BJ (cell line): ENCODE measurements at regions not wholly inside any gene's neighbourhood (a gene's known extent, or its start where the extent isn't known, plus 50 kb on each side); places are given as distances from the start of the nearest gene placed in this dataset.

ENCODE experiments used
- CTCF ChIA-PET: fragments of 350-600 bp; formaldehyde crosslinking; extraction: SDS; loops from one replicate; lab custom pipeline; 2021; ENCODE audit warnings: antibody characterized with exemption, inconsistent platforms; lab: Yijun Ruan, JAX
- POLR2A ChIA-PET: fragments of 300-600 bp; sonication (Branson Sonifier 250); formaldehyde crosslinking; extraction: SDS; loops from one replicate; lab custom pipeline; 2021; ENCODE audit warnings: antibody characterized with exemption; lab: Charles Lee
- DNase-seq: peaks from one replicate; pipeline ENCODE4 v3.0.0-alpha.2; 2011; ENCODE audit warnings: low read depth
- H3K27me3 ChIP-seq: 2 replicates; pipeline ENCODE4 v1.6.0; 2011; ENCODE audit warnings: low read length; ENCODE audit not compliant: control insufficient read depth, insufficient read depth
- H3K36me3 ChIP-seq: 2 replicates; pipeline ENCODE4 v1.5.1; 2011; ENCODE audit warnings: low read length; ENCODE audit not compliant: control insufficient read depth, insufficient read depth
- H3K4me3 ChIP-seq: 2 replicates; pipeline ENCODE4 v1.5.1; 2011; ENCODE audit warnings: low read depth, mild to moderate bottlenecking, control low read depth, low read length
- CTCF ChIP-seq: IDR thresholded peaks from 2 replicates; pipeline ENCODE4 v1.5.1; 2011; ENCODE audit warnings: low read depth, mild to moderate bottlenecking, control low read depth, inconsistent platforms, low read length, moderate library complexity; ENCODE audit not compliant: insufficient read depth

- ChIA-PET POLR2A (no interaction called here), CTCF (interaction anchor here (1.0 kb wide), 1 partner anchor 60 kb away, joined by 4 read pairs; no protein-coding TSS in a partner anchor)
- no peaks in the 10 kb centered on the region for H3K36me3 ChIP-seq
- H3K27me3 ChIP-seq = no peaks in the 10 kb centered on the region
- no peak for TF ChIP-seq CTCF
- DNase-seq = peak; percentile 59
- H3K4me3 ChIP-seq = no peak overlapping the region
Measured at GRCh38 chr3:153350420-153350819, 188.4 kb downstream of the RAP2B start.

- TF ChIP-seq CTCF = no peak
- no peak for DNase-seq
- POLR2A ChIA-PET = no interaction called here
- H3K36me3 ChIP-seq = no peaks in the 10 kb centered on the region
- CTCF ChIA-PET = interaction anchor here (0.7 to 1.4 kb wide), 3 partner anchors 11 to 26 kb away, joined by 3 to 4 read pairs (median 4); no protein-coding TSS in a partner anchor
- no peaks in the 10 kb centered on the region for H3K27me3 ChIP-seq
- H3K4me3 ChIP-seq = no peak overlapping the region
Measured at GRCh38 chr3:153354641-153355040, 192.6 kb downstream of the RAP2B start.

- Histone ChIP-seq H3K27me3 (no peaks in the 10 kb centered on the region), H3K4me3 (no peak overlapping the region), H3K36me3 (no peaks in the 10 kb centered on the region)
- CTCF ChIA-PET = interaction anchor here (1.1 to 1.4 kb wide), 2 partner anchors 11 to 25 kb away, joined by 4 read pairs; no protein-coding TSS in a partner anchor
- DNase-seq = no peak
- POLR2A ChIA-PET = interaction anchor here (0.5 kb wide), 1 partner anchor 11 kb away, joined by 10 read pairs; no protein-coding TSS in a partner anchor
- TF ChIP-seq CTCF = no peak
Measured at GRCh38 chr3:153355559-153355958, 193.5 kb downstream of the RAP2B start.

- DNase-seq = no peak
- Histone ChIP-seq H3K36me3 (no peaks in the 10 kb centered on the region), H3K27me3 (no peaks in the 10 kb centered on the region), H3K4me3 (no peak overlapping the region)
- POLR2A ChIA-PET = no interaction called here
- CTCF ChIA-PET = no interaction called here
- no peak for TF ChIP-seq CTCF
Measured at GRCh38 chr3:153356908-153357307, 194.9 kb downstream of the RAP2B start.

GRCh38 chr3:153357436-153357835, 195.4 kb downstream of the RAP2B start:
- TF ChIP-seq CTCF = no peak
- no peak for DNase-seq
- Histone ChIP-seq H3K36me3 (no peaks in the 10 kb centered on the region), H3K27me3 (no peaks in the 10 kb centered on the region), H3K4me3 (no peak overlapping the region)
- CTCF ChIA-PET = no interaction called here
- POLR2A ChIA-PET = no interaction called here
